ENCODE measurements at regions not wholly inside any gene's neighbourhood (a gene's known extent, or its start where the extent isn't known, plus 50 kb on each side); places are given as distances from the start of the nearest gene placed in this dataset.

DNA sequence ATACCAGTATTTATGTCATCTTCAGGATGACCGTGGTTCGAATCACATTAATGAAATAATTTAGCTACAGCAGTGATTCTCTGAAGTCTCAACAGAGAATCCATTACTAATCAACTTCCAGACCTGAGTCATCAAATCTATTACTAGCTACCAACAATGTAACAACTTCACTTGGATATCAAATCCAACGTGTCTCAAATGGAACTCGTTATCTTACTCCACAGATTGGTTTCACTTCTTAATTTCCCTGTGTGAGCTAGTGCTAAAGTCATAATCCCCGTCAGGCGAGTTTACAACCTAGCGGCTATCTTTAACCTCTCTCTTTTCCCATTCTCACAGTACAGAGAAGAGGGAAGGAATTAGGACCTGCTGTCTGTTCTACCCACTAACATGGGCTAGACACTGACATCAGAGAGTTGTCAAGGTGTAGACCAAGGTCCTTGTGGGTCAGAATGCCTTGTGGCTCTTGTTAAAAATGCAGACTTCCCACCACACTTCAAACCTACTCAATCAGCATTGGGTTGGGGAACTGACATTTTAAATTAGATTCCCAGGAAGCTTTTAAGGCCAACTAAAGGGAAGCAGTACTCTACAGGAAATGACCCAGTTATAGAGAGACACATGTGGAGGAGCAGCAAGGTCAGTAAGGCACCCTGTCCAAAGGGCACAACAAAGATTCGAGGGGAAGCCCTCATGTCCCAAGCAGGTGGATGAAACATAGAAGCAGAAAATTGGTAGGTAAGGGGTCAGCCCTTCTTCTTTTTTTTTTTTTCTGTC lies 57.3 kb upstream of the GSAP start:
- TF ChIP-seq, protein P1, sequence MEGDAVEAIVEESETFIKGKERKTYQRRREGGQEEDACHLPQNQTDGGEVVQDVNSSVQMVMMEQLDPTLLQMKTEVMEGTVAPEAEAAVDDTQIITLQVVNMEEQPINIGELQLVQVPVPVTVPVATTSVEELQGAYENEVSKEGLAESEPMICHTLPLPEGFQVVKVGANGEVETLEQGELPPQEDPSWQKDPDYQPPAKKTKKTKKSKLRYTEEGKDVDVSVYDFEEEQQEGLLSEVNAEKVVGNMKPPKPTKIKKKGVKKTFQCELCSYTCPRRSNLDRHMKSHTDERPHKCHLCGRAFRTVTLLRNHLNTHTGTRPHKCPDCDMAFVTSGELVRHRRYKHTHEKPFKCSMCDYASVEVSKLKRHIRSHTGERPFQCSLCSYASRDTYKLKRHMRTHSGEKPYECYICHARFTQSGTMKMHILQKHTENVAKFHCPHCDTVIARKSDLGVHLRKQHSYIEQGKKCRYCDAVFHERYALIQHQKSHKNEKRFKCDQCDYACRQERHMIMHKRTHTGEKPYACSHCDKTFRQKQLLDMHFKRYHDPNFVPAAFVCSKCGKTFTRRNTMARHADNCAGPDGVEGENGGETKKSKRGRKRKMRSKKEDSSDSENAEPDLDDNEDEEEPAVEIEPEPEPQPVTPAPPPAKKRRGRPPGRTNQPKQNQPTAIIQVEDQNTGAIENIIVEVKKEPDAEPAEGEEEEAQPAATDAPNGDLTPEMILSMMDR (conservative IDR thresholded peaks at IDR 0.05; ENCODE audit: low read length) = no peak
- no peak for TF ChIP-seq EZH2phosphoT487 (IDR thresholded peaks at IDR 0.05; ENCODE audit: borderline replicate concordance)
